Keratinocyte (primary cell): ENCODE measurements at regions not wholly inside any gene's neighbourhood (a gene's known extent, or its start where the extent isn't known, plus 50 kb on each side); places are given as distances from the start of the nearest gene placed in this dataset.

Experiments
- CTCF ChIP-seq, 3 experiments: IDR thresholded peaks in 1 of 3; conservative IDR thresholded peaks in 1 of 3; optimal IDR thresholded peaks in 1 of 3; 2 replicates in 2 of 3; 3 replicates in 1 of 3; pipeline versions ENCODE3 to v1.5.1; 2011; ENCODE audit warnings: low read length in 3 of 3, mild to moderate bottlenecking in 3 of 3, moderate library complexity in 2 of 3, control low read depth in 1 of 3, inconsistent platforms in 1 of 3; ENCODE audit not compliant: insufficient read depth in 2 of 3; ENCODE audit errors: extremely low read depth in 1 of 3
- EZH2 ChIP-seq: IDR thresholded peaks from one replicate; pipeline ENCODE4 v1.6.1; 2012; ENCODE audit warnings: inconsistent platforms, mild to moderate bottlenecking, low read length, moderate library complexity

- no peak for TF ChIP-seq CTCF (optimal IDR thresholded peaks at IDR 0.05 in 1 of 3, IDR thresholded peaks at IDR 0.05 in 1 of 3, conservative IDR thresholded peaks at IDR 0.05 in 1 of 3; ENCODE audit: extremely low read depth in 1 of 3, insufficient read depth in 2 of 3, low read length in 3 of 3)
- TF ChIP-seq EZH2, result no peak
Measured at GRCh38 chr14:76696791-76697190, 64.5 kb upstream of the VASH1 start.
